Duodenal mucosa (tissue), 2 donors: ENCODE measurements at regions not wholly inside any gene's neighbourhood (a gene's known extent, or its start where the extent isn't known, plus 50 kb on each side); places are given as distances from the start of the nearest gene placed in this dataset.
"Not testable (repeated sequence)": the region's sequence is repeated elsewhere in the genome, so short reads cannot be mapped to it uniquely, and the experiment has no call there.

Experiments
- H3K27ac ChIP-seq: one replicate; pipeline ENCODE4 v1.7.0; 2013; ENCODE audit warnings: low read depth, low read length
- H3K27me3 ChIP-seq, 2 donors: one replicate each; pipeline ENCODE4 v1.7.0; 2013; ENCODE audit warnings: low read length in 2 of 2, control low read depth in 1 of 2; ENCODE audit not compliant: insufficient read depth in 2 of 2, control insufficient read depth in 1 of 2
- H3K36me3 ChIP-seq, 2 donors: one replicate each; pipeline ENCODE4 v1.7.0; 2013; ENCODE audit warnings: low read length in 2 of 2, control low read depth in 1 of 2; ENCODE audit not compliant: insufficient read depth in 2 of 2, control insufficient read depth in 1 of 2
- H3K4me1 ChIP-seq, 2 donors: one replicate each; pipeline ENCODE4 v1.7.0; 2013; ENCODE audit warnings: low read length in 2 of 2, control low read depth in 1 of 2; ENCODE audit not compliant: insufficient read depth in 2 of 2, control insufficient read depth in 1 of 2
- H3K4me3 ChIP-seq, 2 donors: one replicate each; pipeline ENCODE4 v1.7.0; 2013; ENCODE audit warnings: low read length in 2 of 2, low read depth in 1 of 2
- H3K9ac ChIP-seq, 2 donors: one replicate each; pipeline ENCODE4 v1.7.0; 2013; ENCODE audit warnings: low read length in 2 of 2, low read depth in 1 of 2
- H3K9me3 ChIP-seq, 2 donors: one replicate each; pipeline ENCODE4 v1.7.0; 2013; ENCODE audit warnings: low read length in 2 of 2, control low read depth in 1 of 2; ENCODE audit not compliant: control insufficient read depth in 1 of 2

DNA sequence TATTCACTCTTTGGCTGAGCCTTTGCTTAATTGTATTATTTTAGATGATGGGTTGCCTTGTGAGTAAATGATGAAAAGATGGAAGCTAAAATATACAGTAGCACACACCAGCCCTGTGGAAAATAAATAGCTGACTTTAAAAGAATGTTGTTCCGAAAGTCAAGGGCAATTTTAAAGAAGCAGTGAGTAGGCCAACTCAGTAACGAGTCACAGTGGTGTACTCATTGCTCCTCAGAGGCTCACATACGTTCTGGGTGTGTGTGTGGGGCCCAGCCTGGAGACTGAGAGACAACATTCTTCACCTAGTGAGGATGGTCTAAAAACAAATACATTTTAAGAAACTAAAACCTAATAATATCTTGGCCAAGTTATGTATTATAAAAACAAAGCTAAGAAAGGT lies 640.3 kb downstream of the TRIML1 start:
- Histone ChIP-seq H3K27ac (no peak overlapping the region), H3K4me3 (no peak overlapping the region), H3K9ac (no peak overlapping the region), H3K4me1 (no peaks in the 10 kb centered on the region), H3K27me3 (no peaks in the 10 kb centered on the region), H3K9me3 (no peaks in the 10 kb centered on the region), H3K36me3 (no peaks in the 10 kb centered on the region)

DNA sequence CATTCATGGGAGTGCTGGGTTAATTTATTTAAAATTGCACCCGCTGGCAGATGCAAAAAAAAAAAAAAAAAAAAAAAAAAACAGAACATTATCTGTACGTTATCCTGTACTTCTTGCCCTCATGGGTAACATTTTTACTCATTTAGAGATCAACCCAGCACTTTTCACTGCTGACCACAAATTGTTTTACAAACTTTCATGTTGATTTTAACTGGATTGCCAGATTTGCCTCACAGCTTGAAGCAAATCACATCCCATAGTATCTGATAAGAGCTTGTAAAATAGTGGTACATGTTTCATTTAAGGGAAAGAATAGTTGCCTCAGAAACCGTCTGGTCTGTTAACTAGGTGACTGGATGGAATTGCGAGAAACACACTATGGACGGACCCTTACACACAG lies 640.8 kb downstream of the TRIML1 start:
- H3K4me1 ChIP-seq, result no peaks in the 10 kb centered on the region
- no peaks in the 10 kb centered on the region for H3K9me3 ChIP-seq

DNA sequence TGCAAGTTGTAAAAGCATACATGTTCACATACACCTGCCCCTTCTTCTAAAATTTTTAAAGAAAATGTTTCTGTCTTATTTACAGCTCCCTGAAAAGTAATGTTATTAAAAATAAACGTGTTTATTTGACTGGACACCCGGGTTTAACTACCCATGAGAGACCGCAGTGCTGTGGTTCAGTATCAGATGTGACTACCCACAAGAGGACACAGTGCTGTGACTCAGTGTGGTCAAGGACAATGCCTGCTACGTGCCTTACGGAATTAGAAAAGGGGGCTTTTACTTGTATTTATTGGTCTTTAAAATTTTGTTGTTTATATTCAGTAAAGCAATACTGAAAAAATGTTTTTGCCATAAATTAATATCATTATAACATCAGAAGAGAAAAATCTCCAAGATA lies 641.4 kb downstream of the TRIML1 start:
- H3K9me3 ChIP-seq, result no peaks in the 10 kb centered on the region
- no peak overlapping the region for H3K27ac ChIP-seq
- H3K4me3 ChIP-seq, result no peak overlapping the region
- no peak overlapping the region for H3K9ac ChIP-seq
- no peaks in the 10 kb centered on the region for H3K27me3 ChIP-seq
- no peaks in the 10 kb centered on the region for H3K36me3 ChIP-seq
- no peaks in the 10 kb centered on the region for H3K4me1 ChIP-seq

More for the DNA sequence above, 640.8 kb downstream of the TRIML1 start:
- H3K9ac ChIP-seq, result no peak overlapping the region
- H3K4me3 ChIP-seq, result no peak overlapping the region
- H3K36me3 ChIP-seq, result no peaks in the 10 kb centered on the region
- no peak overlapping the region for H3K27ac ChIP-seq
- no peaks in the 10 kb centered on the region for H3K27me3 ChIP-seq

- H3K4me3 ChIP-seq, result no peak overlapping the region
- no peak overlapping the region for H3K9ac ChIP-seq
- no peaks in the 10 kb centered on the region for H3K36me3 ChIP-seq
- no peaks in the 10 kb centered on the region for H3K9me3 ChIP-seq
- H3K27me3 ChIP-seq, result no peaks in the 10 kb centered on the region
- H3K4me1 ChIP-seq, result no peaks in the 10 kb centered on the region
- no peak overlapping the region for H3K27ac ChIP-seq
Observed at GRCh38 chr4:188781655-188782054, 642.4 kb downstream of the TRIML1 start.

DNA sequence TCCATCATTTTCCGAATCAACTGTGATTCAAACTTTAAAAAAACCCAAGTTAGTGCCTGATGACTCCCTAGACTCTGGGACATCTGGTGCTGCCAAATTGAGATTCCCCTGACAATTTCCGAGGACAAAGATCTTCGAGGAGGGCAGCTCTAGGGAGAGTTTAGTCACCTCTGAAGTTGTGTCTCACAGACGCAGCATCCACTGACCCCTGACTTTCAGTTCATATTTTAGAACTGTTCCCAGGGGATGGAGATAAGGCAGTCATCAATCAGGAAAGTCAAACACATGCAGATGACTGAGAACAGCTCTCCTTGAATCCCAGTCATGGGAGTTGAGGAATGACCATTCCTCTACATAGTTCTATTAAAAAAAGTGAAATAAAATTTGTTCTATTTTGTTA lies 643.9 kb downstream of the TRIML1 start:
- Histone ChIP-seq H3K9ac (no peak overlapping the region), H3K4me3 (no peak overlapping the region), H3K36me3 (no peaks in the 10 kb centered on the region), H3K9me3 (no peaks in the 10 kb centered on the region), H3K27ac (no peak overlapping the region), H3K4me1 (no peaks in the 10 kb centered on the region), H3K27me3 (no peaks in the 10 kb centered on the region)

- H3K4me1 ChIP-seq, result no peaks in the 10 kb centered on the region
- no peaks in the 10 kb centered on the region for H3K36me3 ChIP-seq
- H3K4me3 ChIP-seq, result no peak overlapping the region
- no peak overlapping the region for H3K9ac ChIP-seq
- H3K27ac ChIP-seq, result no peak overlapping the region
- H3K27me3 ChIP-seq, result no peaks in the 10 kb centered on the region
- H3K9me3 ChIP-seq, result no peaks in the 10 kb centered on the region
Observed at GRCh38 chr4:188783606-188784160, 644.4 kb downstream of the TRIML1 start.

DNA sequence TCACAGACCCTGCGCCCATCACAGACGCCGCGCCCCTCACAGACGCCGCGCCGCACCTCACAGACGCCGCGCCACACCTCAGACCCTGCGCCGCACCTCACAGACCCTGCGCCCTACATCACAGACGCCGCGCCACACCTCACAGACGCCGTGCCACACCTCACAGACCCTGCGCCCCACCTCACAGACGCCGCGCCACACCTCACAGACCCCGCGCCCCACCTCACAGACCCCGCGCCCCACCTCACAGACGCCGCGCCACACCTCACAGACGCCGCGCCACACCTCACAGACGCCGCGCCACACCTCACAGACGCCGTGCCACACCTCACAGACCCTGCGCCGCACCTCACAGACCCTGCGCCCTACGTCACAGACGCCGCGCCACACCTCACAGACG lies 657.4 kb downstream of the TRIML1 start:
- H3K4me1 ChIP-seq, H3K4me3 ChIP-seq, H3K27me3 ChIP-seq, H3K27ac ChIP-seq, H3K9ac ChIP-seq, H3K36me3 ChIP-seq, H3K9me3 ChIP-seq: not testable (repeated sequence)

GRCh38 chr4:188797011-188797410 lies 657.8 kb downstream of the TRIML1 start:
- not testable (repeated sequence) for H3K9ac ChIP-seq, H3K36me3 ChIP-seq, H3K9me3 ChIP-seq, H3K4me3 ChIP-seq, H3K27ac ChIP-seq, H3K4me1 ChIP-seq, H3K27me3 ChIP-seq

DNA sequence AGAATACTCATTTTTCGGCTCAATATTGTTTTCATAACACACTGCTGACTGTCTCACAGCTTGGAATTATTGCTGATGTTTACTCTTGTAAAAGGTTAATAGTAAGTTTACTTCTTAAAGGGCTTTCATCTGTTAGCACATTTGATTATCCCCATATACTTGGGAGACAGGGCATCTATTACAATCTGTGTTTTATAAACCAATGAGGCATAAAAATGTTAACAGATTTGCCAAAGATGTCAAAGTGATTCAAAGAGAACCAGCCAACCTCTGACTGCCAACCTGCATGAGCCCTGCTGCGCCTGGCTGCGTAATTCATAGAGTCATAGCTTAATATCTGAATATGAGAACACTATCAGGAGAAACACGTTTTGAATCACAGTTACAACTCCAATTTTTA lies 665.6 kb downstream of the TRIML1 start:
- no peak overlapping the region for H3K9ac ChIP-seq
- no peaks in the 10 kb centered on the region for H3K27me3 ChIP-seq
- H3K27ac ChIP-seq, result no peak overlapping the region
- H3K36me3 ChIP-seq, result no peaks in the 10 kb centered on the region
- H3K4me3 ChIP-seq, result no peak overlapping the region
- no peaks in the 10 kb centered on the region for H3K9me3 ChIP-seq
- no peaks in the 10 kb centered on the region for H3K4me1 ChIP-seq

DNA sequence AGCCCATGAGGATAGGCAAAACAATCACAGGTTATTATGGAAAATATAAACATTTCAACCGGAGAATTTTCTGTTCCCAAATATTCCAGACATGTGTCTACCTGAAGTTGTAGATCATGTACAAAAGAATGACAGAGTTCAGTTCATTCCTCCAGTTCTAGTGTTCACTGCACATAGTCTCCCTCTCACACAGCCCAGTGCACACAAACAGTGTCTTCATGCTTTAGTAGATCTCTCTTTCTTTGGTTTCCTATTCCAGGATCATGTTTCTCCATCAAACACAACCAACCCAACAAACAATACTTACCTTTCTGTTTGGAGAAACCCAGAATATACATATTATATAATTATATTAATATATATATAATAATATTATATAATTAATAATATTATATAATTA lies 671.9 kb downstream of the TRIML1 start:
- Histone ChIP-seq H3K9me3 (peaks cover 0 to 2% of the 10 kb centered on the region in 2 donors), H3K4me3 (no peak overlapping the region), H3K4me1 (no peaks in the 10 kb centered on the region), H3K9ac (no peak overlapping the region), H3K36me3 (no peaks in the 10 kb centered on the region), H3K27ac (no peak overlapping the region), H3K27me3 (no peaks in the 10 kb centered on the region)

DNA sequence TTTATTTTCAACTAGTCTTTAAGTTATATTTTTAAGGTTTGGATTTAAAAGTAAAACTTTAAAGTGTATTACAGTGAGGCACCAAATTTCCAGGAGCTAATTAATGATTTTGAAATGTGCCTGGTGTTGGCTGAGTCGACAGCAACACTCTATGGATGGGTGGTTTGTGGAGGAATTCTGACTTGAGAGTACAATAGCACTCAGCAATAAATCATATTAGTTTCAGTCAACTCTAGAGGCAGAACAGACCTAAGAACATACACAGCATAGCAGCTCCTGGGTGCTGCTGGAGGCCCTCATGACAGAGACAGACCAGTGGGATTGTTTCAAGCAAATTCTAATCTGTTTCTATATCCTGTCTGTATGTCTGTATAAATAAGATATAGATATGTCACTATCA lies 673.4 kb downstream of the TRIML1 start:
- Histone ChIP-seq H3K4me3 (no peak overlapping the region), H3K27ac (no peak overlapping the region), H3K27me3 (no peaks in the 10 kb centered on the region), H3K36me3 (no peaks in the 10 kb centered on the region), H3K4me1 (no peaks in the 10 kb centered on the region), H3K9me3 (peaks cover 0 to 2% of the 10 kb centered on the region in 2 donors), H3K9ac (no peak overlapping the region)
